Chondrocyte (in vitro differentiated cells): ENCODE measurements at regions not wholly inside any gene's neighbourhood (a gene's known extent, or its start where the extent isn't known, plus 50 kb on each side); places are given as distances from the start of the nearest gene placed in this dataset.

Experiments used
- DNase-seq: peaks from one replicate; pipeline ENCODE4 v3.0.0; 2021; ENCODE audit warnings: mixed read lengths, low spot score
- H3K27ac Mint-ChIP-seq: one replicate; pipeline ENCODE4 v1.8.0; 2021; ENCODE audit warnings: mild to moderate bottlenecking, moderate library complexity, mixed read lengths; ENCODE audit not compliant: unreplicated experiment
- H3K27me3 Mint-ChIP-seq: 2 replicates; pipeline ENCODE4 v1.8.0; 2021; ENCODE audit warnings: low read depth, mixed read lengths
- H3K36me3 Mint-ChIP-seq: 2 replicates; pipeline ENCODE4 v1.8.0; 2021; ENCODE audit warnings: low read depth, mixed read lengths
- H3K4me1 Mint-ChIP-seq: 2 replicates; pipeline ENCODE4 v1.8.0; 2021; ENCODE audit warnings: low read depth, mild to moderate bottlenecking, mixed read lengths
- H3K4me3 Mint-ChIP-seq: one replicate; pipeline ENCODE4 v1.8.0; 2021; ENCODE audit warnings: mild to moderate bottlenecking, moderate library complexity, mixed read lengths; ENCODE audit not compliant: unreplicated experiment
- H3K9me3 Mint-ChIP-seq: 2 replicates; pipeline ENCODE4 v1.8.0; 2021; ENCODE audit warnings: low read depth, mixed read lengths
- TF ChIP-seq, protein P1 (sequence below): fragments of 200-600 bp; sonication (generic); IDR thresholded peaks from 2 replicates; pipeline ENCODE4 v1.5.0; 2021; ENCODE audit warnings: antibody characterized with exemption, mild to moderate bottlenecking, moderate library complexity

DNA sequence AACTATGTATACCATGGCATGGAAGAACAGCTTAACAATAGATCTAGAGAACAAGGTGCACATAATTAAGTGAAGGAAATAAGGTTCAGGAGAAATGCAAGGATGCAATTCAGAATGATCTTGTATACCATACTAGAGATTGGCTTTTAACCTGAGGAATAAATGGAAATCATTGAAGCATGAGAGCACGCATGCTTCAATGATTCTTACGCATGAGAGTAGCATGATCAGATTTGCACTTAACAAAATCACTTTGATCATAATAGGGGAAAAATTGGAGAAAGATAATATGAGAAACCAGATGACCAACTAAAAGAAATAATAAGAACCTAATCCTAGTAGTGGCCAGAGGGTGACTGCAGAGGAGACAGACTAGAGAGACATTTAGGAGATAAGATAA, 133.3 kb upstream of the FSCB start:
- Mint-ChIP-seq H3K36me3 (no peaks in the 10 kb centered on the region), H3K27me3 (no peaks in the 10 kb centered on the region), H3K9me3 (no peaks in the 10 kb centered on the region), H3K27ac (no peak overlapping the region), H3K4me3 (no peak overlapping the region), H3K4me1 (no peaks in the 10 kb centered on the region)
- DNase-seq: no peak
- TF ChIP-seq, protein P1, sequence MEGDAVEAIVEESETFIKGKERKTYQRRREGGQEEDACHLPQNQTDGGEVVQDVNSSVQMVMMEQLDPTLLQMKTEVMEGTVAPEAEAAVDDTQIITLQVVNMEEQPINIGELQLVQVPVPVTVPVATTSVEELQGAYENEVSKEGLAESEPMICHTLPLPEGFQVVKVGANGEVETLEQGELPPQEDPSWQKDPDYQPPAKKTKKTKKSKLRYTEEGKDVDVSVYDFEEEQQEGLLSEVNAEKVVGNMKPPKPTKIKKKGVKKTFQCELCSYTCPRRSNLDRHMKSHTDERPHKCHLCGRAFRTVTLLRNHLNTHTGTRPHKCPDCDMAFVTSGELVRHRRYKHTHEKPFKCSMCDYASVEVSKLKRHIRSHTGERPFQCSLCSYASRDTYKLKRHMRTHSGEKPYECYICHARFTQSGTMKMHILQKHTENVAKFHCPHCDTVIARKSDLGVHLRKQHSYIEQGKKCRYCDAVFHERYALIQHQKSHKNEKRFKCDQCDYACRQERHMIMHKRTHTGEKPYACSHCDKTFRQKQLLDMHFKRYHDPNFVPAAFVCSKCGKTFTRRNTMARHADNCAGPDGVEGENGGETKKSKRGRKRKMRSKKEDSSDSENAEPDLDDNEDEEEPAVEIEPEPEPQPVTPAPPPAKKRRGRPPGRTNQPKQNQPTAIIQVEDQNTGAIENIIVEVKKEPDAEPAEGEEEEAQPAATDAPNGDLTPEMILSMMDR: no peak

DNA sequence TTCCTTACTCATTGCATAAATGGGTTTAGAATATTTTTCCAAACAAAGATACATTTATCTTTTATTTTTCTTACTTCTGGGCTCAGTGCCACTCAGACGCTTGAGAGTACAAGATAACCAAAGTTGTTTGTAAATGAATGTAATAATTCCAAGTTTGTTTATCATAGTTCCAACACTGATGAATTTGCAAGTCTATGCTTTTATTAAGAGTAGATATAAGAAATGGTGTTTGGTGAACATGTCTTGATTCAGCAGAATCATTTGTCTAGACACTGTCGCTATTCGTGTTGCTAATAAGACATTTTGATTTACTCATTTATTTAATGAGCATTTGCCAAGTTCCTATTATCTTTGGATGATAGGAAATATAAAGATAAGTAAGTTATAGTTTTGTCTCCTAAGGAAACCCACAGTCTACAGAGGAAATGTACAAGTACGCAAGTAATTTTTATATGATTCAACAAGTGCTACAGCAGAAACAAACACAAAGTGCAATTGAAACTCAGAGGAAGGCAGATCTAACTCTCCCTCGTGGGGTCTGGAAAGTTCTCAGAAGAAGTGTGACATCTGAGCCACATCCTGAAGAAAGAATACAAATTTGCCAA, 132.8 kb upstream of the FSCB start:
- TF ChIP-seq, protein P1: no peak
- Mint-ChIP-seq H3K36me3 (no peaks in the 10 kb centered on the region), H3K4me3 (no peak overlapping the region), H3K4me1 (no peaks in the 10 kb centered on the region), H3K27ac (no peak overlapping the region), H3K27me3 (no peaks in the 10 kb centered on the region), H3K9me3 (no peaks in the 10 kb centered on the region)
- DNase-seq: no peak

DNA sequence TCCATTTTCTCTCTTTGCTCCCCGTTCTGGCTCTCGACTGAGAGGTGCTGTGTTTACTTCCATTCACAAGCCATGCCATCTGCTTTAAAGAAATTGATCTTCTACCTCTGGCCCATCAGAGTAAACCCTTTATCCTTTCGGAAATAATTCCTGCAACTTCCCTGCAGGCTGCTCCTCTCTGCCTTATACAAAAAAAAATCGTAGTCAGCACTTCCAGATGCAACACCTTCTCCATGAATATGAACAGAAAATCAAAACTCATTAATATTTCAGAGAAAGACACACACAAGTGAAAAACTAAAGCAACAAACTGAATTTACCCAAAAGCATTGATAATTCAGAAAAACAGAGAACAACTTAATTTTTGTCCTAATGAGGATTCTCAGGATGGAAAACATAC, 127.6 kb upstream of the FSCB start:
- DNase-seq: no peak
- TF ChIP-seq, protein P1: no peak
- Mint-ChIP-seq H3K9me3 (no peaks in the 10 kb centered on the region), H3K4me3 (no peak overlapping the region), H3K27me3 (no peaks in the 10 kb centered on the region), H3K4me1 (no peaks in the 10 kb centered on the region), H3K36me3 (no peaks in the 10 kb centered on the region), H3K27ac (no peak overlapping the region)

DNA sequence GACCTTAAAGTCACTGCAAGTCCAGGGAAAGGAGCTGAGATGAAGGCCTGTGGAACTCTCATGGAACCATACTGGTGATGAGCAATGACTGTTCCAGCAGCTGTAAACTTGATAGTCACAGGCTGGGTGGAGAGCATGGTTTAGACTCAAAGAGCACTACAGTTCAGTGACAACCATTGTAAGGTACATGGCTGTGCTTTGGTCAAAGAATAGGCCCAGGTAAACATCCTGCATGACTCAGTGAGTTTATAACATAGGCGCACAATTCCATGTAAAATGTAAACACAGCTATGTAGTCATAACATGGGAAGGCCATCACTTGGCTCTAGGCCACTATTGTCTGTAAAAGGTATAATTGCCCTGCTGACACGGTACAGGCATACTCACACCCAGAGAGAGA, 119.3 kb upstream of the FSCB start:
- H3K36me3 Mint-ChIP-seq: no peaks in the 10 kb centered on the region
- H3K27me3 Mint-ChIP-seq: peaks cover 4% of the 10 kb centered on the region
- no peaks in the 10 kb centered on the region for H3K9me3 Mint-ChIP-seq
- DNase-seq: no peak
- H3K4me1 Mint-ChIP-seq: no peaks in the 10 kb centered on the region
- no peak overlapping the region for H3K4me3 Mint-ChIP-seq
- no peak overlapping the region for H3K27ac Mint-ChIP-seq
- TF ChIP-seq, protein P1: no peak

DNA sequence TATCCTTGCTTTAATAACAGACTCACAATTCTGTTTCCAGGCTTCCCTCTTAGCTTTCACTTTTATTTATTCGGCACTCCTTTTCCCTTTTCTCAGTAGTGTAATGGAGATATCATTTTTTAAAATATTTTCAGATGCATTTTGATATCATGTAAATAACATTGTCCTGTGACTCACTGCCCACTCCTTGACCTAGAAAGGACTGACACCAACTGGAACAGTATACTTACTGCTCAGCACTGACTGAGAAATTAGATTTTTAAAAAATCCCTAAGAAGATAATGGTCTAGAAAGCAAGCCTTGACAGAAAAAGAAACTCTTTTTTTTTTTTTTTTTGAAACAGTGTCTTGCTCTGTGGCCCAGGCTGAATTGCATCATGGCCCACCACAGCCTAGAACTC, 118.0 kb upstream of the FSCB start:
- TF ChIP-seq, protein P1: no peak
- no peak overlapping the region for H3K27ac Mint-ChIP-seq
- H3K27me3 Mint-ChIP-seq: peaks cover 6% of the 10 kb centered on the region
- H3K36me3 Mint-ChIP-seq: no peaks in the 10 kb centered on the region
- no peaks in the 10 kb centered on the region for H3K4me1 Mint-ChIP-seq
- H3K9me3 Mint-ChIP-seq: no peaks in the 10 kb centered on the region
- no peak overlapping the region for H3K4me3 Mint-ChIP-seq
- no peak for DNase-seq
